ENCODE measurements at regions not wholly inside any gene's neighbourhood (a gene's known extent, or its start where the extent isn't known, plus 50 kb on each side); places are given as distances from the start of the nearest gene placed in this dataset.

GRCh38 chr13:111484141-111484925 lies 163.9 kb downstream of the TEX29 start:
- H3K27ac ChIP-seq = no peak overlapping the region
- H3K27me3 ChIP-seq = no peaks in the 10 kb centered on the region
- H3K9me3 ChIP-seq (ENCODE audit: low read depth) = no peaks in the 10 kb centered on the region
- H3K36me3 ChIP-seq = no peaks in the 10 kb centered on the region
- DNase-seq (ENCODE audit: low read depth in 1 of 2, low spot score in 1 of 2) = no peak
- no peak for TF ChIP-seq CTCF (IDR thresholded peaks at IDR 0.05; ENCODE audit: low read depth, low read length)
- H3K4me1 ChIP-seq (ENCODE audit: low read depth) = no peaks in the 10 kb centered on the region
- H3K4me3 ChIP-seq = no peak overlapping the region

- Histone ChIP-seq H3K27ac (no peak overlapping the region), H3K36me3 (no peaks in the 10 kb centered on the region), H3K9me3 (ENCODE audit: low read depth) (no peaks in the 10 kb centered on the region), H3K4me3 (no peak overlapping the region), H3K4me1 (ENCODE audit: low read depth) (no peaks in the 10 kb centered on the region), H3K27me3 (no peaks in the 10 kb centered on the region)
- no peak for DNase-seq (ENCODE audit: low read depth in 1 of 2, low spot score in 1 of 2)
- no peak for TF ChIP-seq CTCF (IDR thresholded peaks at IDR 0.05; ENCODE audit: low read depth, low read length)
Observed at GRCh38 chr13:111484959-111485358, 164.5 kb downstream of the TEX29 start.

GRCh38 chr13:111485491-111486250 lies 165.2 kb downstream of the TEX29 start:
- Histone ChIP-seq H3K27me3 (no peaks in the 10 kb centered on the region), H3K9me3 (ENCODE audit: low read depth) (no peaks in the 10 kb centered on the region), H3K4me1 (ENCODE audit: low read depth) (no peaks in the 10 kb centered on the region), H3K4me3 (no peak overlapping the region), H3K27ac (no peak overlapping the region), H3K36me3 (no peaks in the 10 kb centered on the region)
- TF ChIP-seq CTCF (IDR thresholded peaks at IDR 0.05; ENCODE audit: low read depth, low read length) = no peak
- no peak for DNase-seq (ENCODE audit: low read depth in 1 of 2, low spot score in 1 of 2)

GRCh38 chr13:111486331-111486730 lies 165.9 kb downstream of the TEX29 start:
- H3K4me1 ChIP-seq (ENCODE audit: low read depth) = no peaks in the 10 kb centered on the region
- no peaks in the 10 kb centered on the region for H3K27me3 ChIP-seq
- no peak overlapping the region for H3K4me3 ChIP-seq
- no peaks in the 10 kb centered on the region for H3K9me3 ChIP-seq (ENCODE audit: low read depth)
- TF ChIP-seq CTCF (IDR thresholded peaks at IDR 0.05; ENCODE audit: low read depth, low read length) = no peak
- H3K27ac ChIP-seq = no peak overlapping the region
- no peaks in the 10 kb centered on the region for H3K36me3 ChIP-seq
- no peak for DNase-seq (ENCODE audit: low read depth in 1 of 2, low spot score in 1 of 2)

GRCh38 chr13:111486801-111487200 lies 166.4 kb downstream of the TEX29 start:
- no peak for DNase-seq (ENCODE audit: low read depth in 1 of 2, low spot score in 1 of 2)
- Histone ChIP-seq H3K4me1 (ENCODE audit: low read depth) (no peaks in the 10 kb centered on the region), H3K9me3 (ENCODE audit: low read depth) (no peaks in the 10 kb centered on the region), H3K27ac (no peak overlapping the region), H3K4me3 (no peak overlapping the region), H3K27me3 (no peaks in the 10 kb centered on the region), H3K36me3 (no peaks in the 10 kb centered on the region)
- TF ChIP-seq CTCF (IDR thresholded peaks at IDR 0.05; ENCODE audit: low read depth, low read length) = no peak

Data from cardiac muscle cell (in vitro differentiated cells and primary cell).